WTC11 (cell line): ENCODE measurements at regions not wholly inside any gene's neighbourhood (a gene's known extent, or its start where the extent isn't known, plus 50 kb on each side); places are given as distances from the start of the nearest gene placed in this dataset.

Source experiments
- ATAC-seq: fragments of 200-7000 bp; cut with Tn5 transposase; 2 replicates; pipeline ENCODE4 v1.10.0; 2021; ENCODE audit warnings: mild to moderate bottlenecking, moderate library complexity
- CTCF ChIA-PET: fragments of 300-600 bp; sonication (Branson Sonifier 250); formaldehyde crosslinking; loops from one replicate; lab custom pipeline; 2021; ENCODE audit warnings: antibody characterized with exemption; lab: Charles Lee
- POLR2A ChIA-PET: fragments of 350-600 bp; sonication (Branson Sonifier 250); formaldehyde crosslinking; loops from one replicate; lab custom pipeline; 2021; ENCODE audit warnings: antibody characterized with exemption; lab: Charles Lee
- DNase-seq: peaks from one replicate; pipeline ENCODE4 v3.0.0; 2021; ENCODE audit warnings: low spot score
- H3K27ac Mint-ChIP-seq: 2 replicates; pipeline ENCODE4 v1.8.0; 2021; ENCODE audit warnings: mixed read lengths
- H3K27me3 Mint-ChIP-seq: 2 replicates; pipeline ENCODE4 v1.8.0; 2021; ENCODE audit warnings: low read depth, mild to moderate bottlenecking, moderate library complexity, mixed read lengths
- H3K36me3 Mint-ChIP-seq: 2 replicates; pipeline ENCODE4 v1.8.0; 2021; ENCODE audit warnings: mixed read lengths
- H3K4me1 Mint-ChIP-seq: 2 replicates; pipeline ENCODE4 v1.8.0; 2022; ENCODE audit warnings: mixed read lengths
- H3K4me3 Mint-ChIP-seq: 2 replicates; pipeline ENCODE4 v1.8.0; 2021; ENCODE audit warnings: mild to moderate bottlenecking, moderate library complexity, mixed read lengths
- H3K9me3 Mint-ChIP-seq: 2 replicates; pipeline ENCODE4 v1.8.0; 2021; ENCODE audit warnings: mixed read lengths
- ATF6 ChIP-seq: sonication (generic); formaldehyde crosslinking; IDR thresholded peaks from 2 replicates; pipeline ENCODE4 v1.8.1; 2023; ENCODE audit warnings: mild to moderate bottlenecking, missing genetic modification reagents
- CREB1 ChIP-seq: sonication (generic); formaldehyde crosslinking; IDR thresholded peaks from 2 replicates; pipeline ENCODE4 v1.8.0; 2023; ENCODE audit warnings: mild to moderate bottlenecking, missing genetic modification reagents
- CTCF ChIP-seq: fragments of 200-600 bp; IDR thresholded peaks from 2 replicates; pipeline ENCODE4 v1.8.0; 2022; ENCODE audit warnings: antibody characterized with exemption
- E2F5 ChIP-seq: sonication (generic); formaldehyde crosslinking; IDR thresholded peaks from 2 replicates; pipeline ENCODE4 v1.8.1; 2022; ENCODE audit warnings: mild to moderate bottlenecking, moderate library complexity, missing genetic modification reagents
- ERG ChIP-seq: fragments of 250-450 bp; sonication (Bioruptor Pico); IDR thresholded peaks from 2 replicates; pipeline ENCODE4 v1.8.0; 2021; ENCODE audit warnings: mild to moderate bottlenecking
- GRHL2 ChIP-seq: fragments of 250-450 bp; sonication (Bioruptor Pico); IDR thresholded peaks from 2 replicates; pipeline ENCODE4 v1.8.0; 2022; ENCODE audit warnings: mild to moderate bottlenecking, moderate library complexity; ENCODE audit not compliant: insufficient replicate concordance, severe bottlenecking
- KAT7 ChIP-seq: sonication (generic); formaldehyde crosslinking; IDR thresholded peaks from 2 replicates; pipeline ENCODE4 v1.8.1; 2023; ENCODE audit warnings: missing genetic modification reagents, mild to moderate bottlenecking, borderline replicate concordance
- MYBL2 ChIP-seq: sonication (generic); formaldehyde crosslinking; IDR thresholded peaks from 2 replicates; pipeline ENCODE4 v1.8.1; 2023; ENCODE audit warnings: mild to moderate bottlenecking, moderate library complexity, missing genetic modification reagents
- NFE2L1 ChIP-seq: sonication (generic); formaldehyde crosslinking; IDR thresholded peaks from 2 replicates; pipeline ENCODE4 v1.8.1; 2023; ENCODE audit warnings: missing genetic modification reagents
- NR2C2 ChIP-seq: sonication (generic); formaldehyde crosslinking; IDR thresholded peaks from 2 replicates; pipeline ENCODE4 v1.8.0; 2022; ENCODE audit warnings: mild to moderate bottlenecking, missing genetic modification reagents
- PREB ChIP-seq: sonication (generic); formaldehyde crosslinking; IDR thresholded peaks from 2 replicates; pipeline ENCODE4 v1.8.1; 2022; ENCODE audit warnings: mild to moderate bottlenecking, missing genetic modification reagents, moderate library complexity, borderline replicate concordance
- TEAD1 ChIP-seq: sonication (generic); formaldehyde crosslinking; IDR thresholded peaks from 2 replicates; pipeline ENCODE4 v1.8.0; 2022; ENCODE audit warnings: mild to moderate bottlenecking, missing genetic modification reagents
- TEAD4 ChIP-seq: sonication (generic); formaldehyde crosslinking; IDR thresholded peaks from 2 replicates; pipeline ENCODE4 v1.8.0; 2022; ENCODE audit warnings: mild to moderate bottlenecking, missing genetic modification reagents
- ZNF121 ChIP-seq: sonication (generic); formaldehyde crosslinking; IDR thresholded peaks from 2 replicates; pipeline ENCODE4 v1.8.0; 2023; ENCODE audit warnings: missing genetic modification reagents
- ZNF219 ChIP-seq: sonication (generic); formaldehyde crosslinking; IDR thresholded peaks from 2 replicates; pipeline ENCODE4 v1.8.0; 2023; ENCODE audit warnings: missing genetic modification reagents, mild to moderate bottlenecking, borderline replicate concordance
- ZNF423 ChIP-seq: fragments of 250-450 bp; sonication (Bioruptor Pico); IDR thresholded peaks from 2 replicates; pipeline ENCODE4 v2.1.2; 2022; ENCODE audit warnings: mild to moderate bottlenecking, moderate library complexity
- ZNF512 ChIP-seq: sonication (generic); formaldehyde crosslinking; IDR thresholded peaks from 2 replicates; pipeline ENCODE4 v1.8.1; 2022; ENCODE audit warnings: missing genetic modification reagents, borderline replicate concordance
- ZNF532 ChIP-seq: fragments of 250-450 bp; sonication (Bioruptor Pico); IDR thresholded peaks from 2 replicates; pipeline ENCODE4 v1.9.0; 2021; ENCODE audit warnings: mild to moderate bottlenecking, borderline replicate concordance
- ZSCAN18 ChIP-seq: fragments of 250-450 bp; sonication (Bioruptor Pico); IDR thresholded peaks from 2 replicates; pipeline ENCODE4 v2.1.2; 2022; ENCODE audit warnings: mild to moderate bottlenecking, moderate library complexity

GRCh38 chr2:42965910-42966309 lies 173.5 kb upstream of the HAAO start:
- no peak for DNase-seq
- peaks cover 23% of the 10 kb centered on the region for H3K4me1 Mint-ChIP-seq
- H3K4me3 Mint-ChIP-seq, result no peak overlapping the region

More at GRCh38 chr2:42965910-42966309, 173.5 kb upstream of the HAAO start:
- ChIA-PET CTCF (interaction anchor here (5.4 kb wide), 1 partner anchor 9 kb away, joined by 32 read pairs; no protein-coding TSS in a partner anchor), POLR2A (no interaction called here)
- ATAC-seq, result no peak
- no peak for TF ChIP-seq PREB (CRISPR knock-in tag)
- no peak for TF ChIP-seq NR2C2 (CRISPR knock-in tag)
- TF ChIP-seq ZNF423 (CRISPR knock-in tag), result no peak
- TF ChIP-seq E2F5 (CRISPR knock-in tag), result no peak
- TF ChIP-seq ERG, result no peak
- TF ChIP-seq ZNF219, result no peak
- no peak for TF ChIP-seq TEAD4 (CRISPR knock-in tag)
- no peak for TF ChIP-seq KAT7 (CRISPR knock-in tag)
- no peak for TF ChIP-seq TEAD1
- TF ChIP-seq ZNF532 (CRISPR knock-in tag), result no peak
- TF ChIP-seq CTCF, result no peak
- no peak for TF ChIP-seq CREB1 (CRISPR knock-in tag)
- TF ChIP-seq ATF6 (CRISPR knock-in tag), result no peak
- no peak for TF ChIP-seq ZNF121 (CRISPR knock-in tag)
- TF ChIP-seq GRHL2 (CRISPR knock-in tag), result no peak
- TF ChIP-seq NFE2L1 (CRISPR knock-in tag), result no peak
- no peak for TF ChIP-seq MYBL2 (CRISPR knock-in tag)
- no peak for TF ChIP-seq ZSCAN18 (CRISPR knock-in tag)
- TF ChIP-seq ZNF512, result no peak
- Mint-ChIP-seq H3K9me3 (no peaks in the 10 kb centered on the region), H3K36me3 (no peaks in the 10 kb centered on the region), H3K27me3 (no peaks in the 10 kb centered on the region), H3K27ac (no peak overlapping the region)
